H1 (cell line): ENCODE measurements at regions not wholly inside any gene's neighbourhood (a gene's known extent, or its start where the extent isn't known, plus 50 kb on each side); places are given as distances from the start of the nearest gene placed in this dataset.
A peak's percentile ranks its signal among the peaks of the same experiment; 100 is the strongest.

Experiments used
- ATF2 ChIP-seq: IDR thresholded peaks from 2 replicates; pipeline ENCODE4 v1.6.1; 2012; ENCODE audit warnings: low read length, inconsistent platforms
- ATF3 ChIP-seq: IDR thresholded peaks from 2 replicates; pipeline ENCODE4 v1.6.1; 2011; ENCODE audit warnings: low read depth, mild to moderate bottlenecking, low read length; ENCODE audit not compliant: insufficient read depth
- BACH1 ChIP-seq: IDR thresholded peaks from 2 replicates; pipeline ENCODE4 v1.6.1; 2012; ENCODE audit warnings: low read length, improper control_type of control experiment
- BCL11A ChIP-seq, 2 experiments: IDR thresholded peaks; one replicate each; pipeline ENCODE4 v1.6.1; 2011; ENCODE audit warnings: low read depth in 2 of 2, low read length in 2 of 2, mild to moderate bottlenecking in 2 of 2
- BRCA1 ChIP-seq: IDR thresholded peaks from 2 replicates; pipeline ENCODE4 v1.6.1; 2012; ENCODE audit warnings: low read depth, low read length, improper control_type of control experiment
- CEBPB ChIP-seq: IDR thresholded peaks from 2 replicates; pipeline ENCODE4 v1.6.1; 2012; ENCODE audit warnings: low read depth, low read length
- CHD1 ChIP-seq: IDR thresholded peaks from 2 replicates; pipeline ENCODE4 v1.6.1; 2012; ENCODE audit warnings: low read depth, low read length, improper control_type of control experiment
- EZH2 ChIP-seq: fragments of 200-600 bp; sonication (generic); IDR thresholded peaks from 2 replicates; pipeline ENCODE4 v1.7.1; 2012; ENCODE audit warnings: low read depth, mild to moderate bottlenecking, moderate library complexity, low read length, inconsistent platforms; ENCODE audit not compliant: severe bottlenecking
- JUND ChIP-seq: IDR thresholded peaks from 2 replicates; pipeline ENCODE4 v1.6.1; 2011; ENCODE audit warnings: mild to moderate bottlenecking, improper control_type of control experiment, low read length
- MAFK ChIP-seq: IDR thresholded peaks from 2 replicates; pipeline ENCODE4 v1.6.1; 2012; ENCODE audit warnings: low read depth, mild to moderate bottlenecking, improper control_type of control experiment, low read length
- POLR2A ChIP-seq, 2 experiments: IDR thresholded peaks; 1 replicate in 1 of 2; 2 replicates in 1 of 2; pipeline ENCODE4 v1.6.1; 2011; ENCODE audit warnings: low read depth in 2 of 2, low read length in 2 of 2, mild to moderate bottlenecking in 2 of 2; ENCODE audit errors: control extremely low read depth in 1 of 2
- RNF2 ChIP-seq: fragments of 200-900, 300-1000 bp; sonication (generic); IDR thresholded peaks from 2 replicates; pipeline ENCODE4 v1.7.1; 2016; ENCODE audit warnings: borderline replicate concordance, low read depth, mild to moderate bottlenecking, antibody characterized with exemption, low read length; ENCODE audit not compliant: poor library complexity, severe bottlenecking; ENCODE audit errors: missing control alignments
- RXRA ChIP-seq: IDR thresholded peaks from 2 replicates; pipeline ENCODE4 v1.6.1; 2011; ENCODE audit warnings: low read depth, mild to moderate bottlenecking, low read length, moderate library complexity; ENCODE audit not compliant: insufficient read depth
- SAP30 ChIP-seq: fragments of 300-600 bp; sonication (generic); IDR thresholded peaks from 2 replicates; pipeline ENCODE4 v1.7.1; 2012; ENCODE audit warnings: low read length, moderate library complexity, mild to moderate bottlenecking, inconsistent platforms; ENCODE audit not compliant: insufficient read depth, insufficient replicate concordance
- SIRT6 ChIP-seq: IDR thresholded peaks from one replicate; pipeline ENCODE4 v1.7.1; 2012; ENCODE audit warnings: low read length, inconsistent platforms
- SIX5 ChIP-seq: IDR thresholded peaks from 2 replicates; pipeline ENCODE4 v1.6.1; 2011; ENCODE audit warnings: mild to moderate bottlenecking, low read depth, low read length
- SP4 ChIP-seq: IDR thresholded peaks from 2 replicates; pipeline ENCODE4 v1.6.1; 2012; ENCODE audit warnings: low read length, inconsistent platforms
- USF2 ChIP-seq: IDR thresholded peaks from 2 replicates; pipeline ENCODE4 v1.6.1; 2011; ENCODE audit warnings: low read length, improper control_type of control experiment
- TF ChIP-seq, protein P1 (sequence below), 3 experiments: IDR thresholded peaks; 1 replicate in 2 of 3; 2 replicates in 1 of 3; pipeline versions ENCODE4 v1.5.1 to v1.6.1; 2011; ENCODE audit warnings: low read length in 3 of 3, mild to moderate bottlenecking in 3 of 3, inconsistent platforms in 2 of 3, low read depth in 1 of 3, moderate library complexity in 1 of 3; ENCODE audit not compliant: insufficient read depth in 1 of 3; ENCODE audit errors: control extremely low read depth in 1 of 3

DNA sequence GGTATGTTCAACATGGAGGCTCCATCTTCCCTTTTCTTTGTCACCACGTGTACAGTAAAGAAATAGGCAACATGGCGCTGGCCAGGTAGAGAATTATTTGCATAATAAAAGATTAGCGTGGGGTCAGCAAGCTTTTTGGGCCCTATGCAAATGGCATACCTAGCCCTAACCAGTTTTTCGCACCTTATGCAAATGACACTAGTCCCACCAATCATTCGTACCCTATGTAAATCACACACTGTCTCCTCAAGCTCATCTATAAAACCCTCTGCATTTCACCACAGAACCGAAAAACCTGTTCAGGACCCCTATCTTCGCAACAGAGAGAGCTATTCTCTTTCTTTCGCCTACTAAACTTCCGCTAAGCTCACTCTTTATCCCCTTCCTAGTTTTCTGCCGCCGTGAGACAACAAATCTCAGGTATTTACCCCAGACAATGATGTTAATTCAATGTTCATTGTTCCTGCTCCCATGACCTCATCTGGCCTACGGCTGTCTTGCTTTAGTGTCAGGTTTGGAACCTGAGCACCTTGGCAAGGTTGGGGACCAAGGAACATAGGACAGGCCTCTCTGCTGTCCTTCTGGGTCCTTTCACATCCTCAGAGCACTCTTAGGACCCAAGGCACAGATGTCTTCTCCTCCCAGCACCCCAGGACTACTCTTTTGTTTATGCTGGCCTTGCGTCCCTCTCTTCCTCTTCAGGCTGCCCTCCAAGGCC lies 180.7 kb upstream of the RAI14 start (continued):
- TF ChIP-seq SAP30, result no peak
- 0 out of 2 replicates have a peak, but pooled peaks have one; percentile 3 for TF ChIP-seq JUND
- TF ChIP-seq BCL11A (IDR thresholded peaks at IDR 0.05; ENCODE audit: low read depth in 2 of 2, low read length in 2 of 2), result no peak
- TF ChIP-seq POLR2A (IDR thresholded peaks at IDR 0.05; ENCODE audit: control extremely low read depth in 1 of 2, low read depth in 2 of 2, low read length in 2 of 2), result peak; percentile 44 to 84
- TF ChIP-seq SP4, result no peak
- TF ChIP-seq BACH1, result no peak
- no peak for TF ChIP-seq CEBPB
- no peak for TF ChIP-seq RNF2
- TF ChIP-seq SIX5, result no peak
- TF ChIP-seq RXRA, result no peak
- TF ChIP-seq ATF2, result 0 out of 2 replicates have a peak, but pooled peaks have one; percentile 63
- no peak for TF ChIP-seq BRCA1
- TF ChIP-seq CHD1, result no peak
- TF ChIP-seq MAFK, result no peak
- TF ChIP-seq SIRT6, result no peak
- TF ChIP-seq, protein P1, sequence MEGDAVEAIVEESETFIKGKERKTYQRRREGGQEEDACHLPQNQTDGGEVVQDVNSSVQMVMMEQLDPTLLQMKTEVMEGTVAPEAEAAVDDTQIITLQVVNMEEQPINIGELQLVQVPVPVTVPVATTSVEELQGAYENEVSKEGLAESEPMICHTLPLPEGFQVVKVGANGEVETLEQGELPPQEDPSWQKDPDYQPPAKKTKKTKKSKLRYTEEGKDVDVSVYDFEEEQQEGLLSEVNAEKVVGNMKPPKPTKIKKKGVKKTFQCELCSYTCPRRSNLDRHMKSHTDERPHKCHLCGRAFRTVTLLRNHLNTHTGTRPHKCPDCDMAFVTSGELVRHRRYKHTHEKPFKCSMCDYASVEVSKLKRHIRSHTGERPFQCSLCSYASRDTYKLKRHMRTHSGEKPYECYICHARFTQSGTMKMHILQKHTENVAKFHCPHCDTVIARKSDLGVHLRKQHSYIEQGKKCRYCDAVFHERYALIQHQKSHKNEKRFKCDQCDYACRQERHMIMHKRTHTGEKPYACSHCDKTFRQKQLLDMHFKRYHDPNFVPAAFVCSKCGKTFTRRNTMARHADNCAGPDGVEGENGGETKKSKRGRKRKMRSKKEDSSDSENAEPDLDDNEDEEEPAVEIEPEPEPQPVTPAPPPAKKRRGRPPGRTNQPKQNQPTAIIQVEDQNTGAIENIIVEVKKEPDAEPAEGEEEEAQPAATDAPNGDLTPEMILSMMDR (IDR thresholded peaks at IDR 0.05; ENCODE audit: control extremely low read depth in 1 of 3, insufficient read depth in 1 of 3, low read depth in 1 of 3, low read length in 3 of 3), result no peak
- TF ChIP-seq ATF3, result no peak
- no peak for TF ChIP-seq USF2
- no peak for TF ChIP-seq EZH2
